Muscle of back (tissue), 3 donors: ENCODE measurements at regions not wholly inside any gene's neighbourhood (a gene's known extent, or its start where the extent isn't known, plus 50 kb on each side); places are given as distances from the start of the nearest gene placed in this dataset.
"Not testable (repeated sequence)": the region's sequence is repeated elsewhere in the genome, so short reads cannot be mapped to it uniquely, and the experiment has no call there.

Experiments
- DNase-seq, 3 donors: peaks; one replicate each; pipeline versions ENCODE4 v3.0.0 to v3.0.0-alpha.2; 2013

- DNase-seq, result no peak
Measured at GRCh38 chr1:203559523-203559922, 65.6 kb downstream of the OPTC start.

- DNase-seq, result not testable (repeated sequence)
Measured at GRCh38 chr1:203561761-203562160, 64.9 kb upstream of the ATP2B4 start.

- DNase-seq, result no peak
Measured at GRCh38 chr1:203563291-203563690, 63.3 kb upstream of the ATP2B4 start.

- no peak for DNase-seq
Measured at GRCh38 chr1:203564024-203564423, 62.6 kb upstream of the ATP2B4 start.

- DNase-seq, result no peak
Measured at GRCh38 chr1:203565049-203565448, 61.6 kb upstream of the ATP2B4 start.

GRCh38 chr1:203565981-203566380, 60.7 kb upstream of the ATP2B4 start:
- no peak for DNase-seq

- DNase-seq, result not testable (repeated sequence)
Measured at GRCh38 chr1:203566966-203567365, 59.7 kb upstream of the ATP2B4 start.

- DNase-seq, result no peak
Measured at GRCh38 chr1:203567596-203567995, 59.0 kb upstream of the ATP2B4 start.

- DNase-seq, result no peak
Measured at GRCh38 chr1:203569490-203570318, 56.9 kb upstream of the ATP2B4 start.

- DNase-seq, result no peak
Measured at GRCh38 chr1:203570805-203571204, 55.8 kb upstream of the ATP2B4 start.

- no peak for DNase-seq
Measured at GRCh38 chr1:203571661-203572060, 55.0 kb upstream of the ATP2B4 start.

- DNase-seq, result peak in 2 of 3 donors; percentile 34 to 70
Measured at GRCh38 chr1:203572134-203572625, 54.5 kb upstream of the ATP2B4 start.

- DNase-seq, result no peak
Measured at GRCh38 chr1:203573730-203574129, 52.9 kb upstream of the ATP2B4 start.
